ENCODE measurements at regions not wholly inside any gene's neighbourhood (a gene's known extent, or its start where the extent isn't known, plus 50 kb on each side); places are given as distances from the start of the nearest gene placed in this dataset.
"Not testable (repeated sequence)": the region's sequence is repeated elsewhere in the genome, so short reads cannot be mapped to it uniquely, and the experiment has no call there.

- no peak for DNase-seq (ENCODE audit: low spot score)
- no peak for TF ChIP-seq CTCF (IDR thresholded peaks at IDR 0.05; ENCODE audit: extremely low read depth, insufficient read depth, missing control alignments)
- in situ Hi-C loops (cut with MboI; ENCODE audit: low pct_unique_long_range_greater_than_20kb, low sequenced_read_pairs, unreplicated experiment), result no loop called here
Observed at GRCh38 chrX:138908577-138908976, 197.1 kb upstream of the FGF13 start.

GRCh38 chrX:138897621-138898492 lies 186.3 kb upstream of the FGF13 start:
- in situ Hi-C loops (cut with MboI; ENCODE audit: low pct_unique_long_range_greater_than_20kb, low sequenced_read_pairs, unreplicated experiment), result no loop called here

GRCh38 chrX:138890491-138890890 lies 179.0 kb upstream of the FGF13 start:
- no peak for DNase-seq (ENCODE audit: low spot score)
- in situ Hi-C loops (cut with MboI; ENCODE audit: low pct_unique_long_range_greater_than_20kb, low sequenced_read_pairs, unreplicated experiment), result no loop called here
- no peak for TF ChIP-seq CTCF (IDR thresholded peaks at IDR 0.05; ENCODE audit: extremely low read depth, insufficient read depth, missing control alignments)

More at GRCh38 chrX:138897621-138898492, 186.3 kb upstream of the FGF13 start:
- TF ChIP-seq CTCF (IDR thresholded peaks at IDR 0.05; ENCODE audit: extremely low read depth, insufficient read depth, missing control alignments), result no peak
- DNase-seq (ENCODE audit: low spot score), result no peak

GRCh38 chrX:138889149-138889548 lies 177.6 kb upstream of the FGF13 start:
- DNase-seq (ENCODE audit: low spot score), result no peak
- in situ Hi-C loops (cut with MboI; ENCODE audit: low pct_unique_long_range_greater_than_20kb, low sequenced_read_pairs, unreplicated experiment), result no loop called here
- no peak for TF ChIP-seq CTCF (IDR thresholded peaks at IDR 0.05; ENCODE audit: extremely low read depth, insufficient read depth, missing control alignments)

- DNase-seq (ENCODE audit: low spot score), result no peak
- in situ Hi-C loops (cut with MboI; ENCODE audit: low pct_unique_long_range_greater_than_20kb, low sequenced_read_pairs, unreplicated experiment), result no loop called here
- no peak for TF ChIP-seq CTCF (IDR thresholded peaks at IDR 0.05; ENCODE audit: extremely low read depth, insufficient read depth, missing control alignments)
Observed at GRCh38 chrX:138886769-138887168, 175.3 kb upstream of the FGF13 start.

GRCh38 chrX:138885886-138886285 lies 174.4 kb upstream of the FGF13 start:
- no peak for TF ChIP-seq CTCF (IDR thresholded peaks at IDR 0.05; ENCODE audit: extremely low read depth, insufficient read depth, missing control alignments)
- in situ Hi-C loops (cut with MboI; ENCODE audit: low pct_unique_long_range_greater_than_20kb, low sequenced_read_pairs, unreplicated experiment), result no loop called here

GRCh38 chrX:138880293-138880692 lies 168.8 kb upstream of the FGF13 start:
- in situ Hi-C loops (cut with MboI; ENCODE audit: low pct_unique_long_range_greater_than_20kb, low sequenced_read_pairs, unreplicated experiment); DNase-seq (ENCODE audit: low spot score): not testable (repeated sequence)

More at GRCh38 chrX:138885886-138886285, 174.4 kb upstream of the FGF13 start:
- no peak for DNase-seq (ENCODE audit: low spot score)
